Left lung (tissue), 4 donors: ENCODE measurements at regions not wholly inside any gene's neighbourhood (a gene's known extent, or its start where the extent isn't known, plus 50 kb on each side); places are given as distances from the start of the nearest gene placed in this dataset.

Experiments
- ATAC-seq: fragments of 200-7000 bp; cut with Tn5 transposase; one replicate; pipeline ENCODE4 v1.9.1; 2020; ENCODE audit warnings: moderate library complexity
- DNase-seq, 4 donors: peaks; one replicate each; pipeline ENCODE4 v3.0.0-alpha.2; 2013 to 2020
- H3K27ac ChIP-seq, 2 donors: fragments of 200-600 bp; sonication (generic) in 1 of 2; one replicate each; pipeline versions ENCODE4 v1.5.0 to v1.8.0; 2020 to 2021
- H3K27me3 ChIP-seq, 2 donors: fragments of 200-600 bp; sonication (generic) in 1 of 2; one replicate each; pipeline versions ENCODE4 v1.5.0 to v1.8.0; 2020 to 2021
- H3K36me3 ChIP-seq, 2 donors: fragments of 200-600 bp; sonication (generic) in 1 of 2; one replicate each; pipeline versions ENCODE4 v1.5.0 to v1.8.0; 2020 to 2021
- H3K4me1 ChIP-seq, 2 donors: fragments of 200-600 bp; one replicate each; pipeline ENCODE4 v1.8.0; 2021
- H3K4me3 ChIP-seq, 2 donors: fragments of 200-600 bp; sonication (generic) in 1 of 2; one replicate each; pipeline versions ENCODE4 v1.5.0 to v1.8.0; 2020 to 2021; ENCODE audit warnings: mild to moderate bottlenecking in 1 of 2
- H3K9me3 ChIP-seq, 2 donors: fragments of 200-600 bp; sonication (generic) in 1 of 2; one replicate each; pipeline versions ENCODE4 v1.5.0 to v1.8.0; 2020 to 2021
- intact Hi-C, 2 donors: fragments of 100-400 bp; cut with DNase I; formaldehyde crosslinking; loops; one replicate each; pipeline versions ENCODE4 v1.11.2 to v1.14.2; 2022
- TF ChIP-seq, protein P1 (sequence below), 2 donors: fragments of 200-600 bp; sonication (generic) in 1 of 2; IDR thresholded peaks; one replicate each; pipeline versions ENCODE4 v1.5.0 to v1.8.0; 2021; ENCODE audit warnings: antibody characterized with exemption in 2 of 2
- donor health status: DM: no; HTN: yes; CAD: no.
- donor health status: DM: no; HTN: no; CAD: no.

DNA sequence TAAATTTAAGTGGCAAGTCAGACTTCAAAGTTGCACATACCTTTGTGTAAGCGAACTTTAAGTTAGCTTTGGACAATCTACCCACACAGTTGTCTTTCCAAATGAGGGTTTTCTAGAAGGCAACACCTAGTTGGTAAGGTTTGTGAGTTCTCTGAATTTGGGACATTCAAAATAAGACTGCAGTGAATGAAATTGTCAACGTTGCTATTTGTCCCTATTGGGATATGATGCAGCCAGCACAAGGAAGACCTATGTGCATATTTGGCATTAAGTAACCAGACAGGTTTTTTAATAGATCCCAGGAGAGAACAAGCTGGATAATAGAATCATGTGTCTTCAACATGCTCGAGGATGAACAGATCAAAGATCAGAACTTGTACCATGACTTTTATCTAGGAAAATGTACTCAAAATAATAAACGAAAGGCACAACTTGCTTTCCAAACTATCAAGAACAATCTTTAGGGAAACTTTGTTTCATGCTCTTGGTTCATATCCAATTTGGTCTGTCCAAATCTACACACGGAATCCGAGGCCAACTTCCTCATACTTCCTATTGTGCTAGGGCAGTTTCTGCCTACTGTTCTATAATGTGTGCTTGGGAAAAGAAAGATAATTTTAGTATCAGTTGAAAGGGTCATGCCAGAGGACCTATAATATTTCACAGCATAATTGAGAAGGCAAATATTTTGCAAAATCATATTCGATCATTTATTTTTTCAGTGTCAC is 284.2 kb upstream of the SOX5 start:
- ATAC-seq = no peak

GRCh38 chr12:24232531-24232930 is 283.1 kb upstream of the SOX5 start:
- TF ChIP-seq, protein P1, sequence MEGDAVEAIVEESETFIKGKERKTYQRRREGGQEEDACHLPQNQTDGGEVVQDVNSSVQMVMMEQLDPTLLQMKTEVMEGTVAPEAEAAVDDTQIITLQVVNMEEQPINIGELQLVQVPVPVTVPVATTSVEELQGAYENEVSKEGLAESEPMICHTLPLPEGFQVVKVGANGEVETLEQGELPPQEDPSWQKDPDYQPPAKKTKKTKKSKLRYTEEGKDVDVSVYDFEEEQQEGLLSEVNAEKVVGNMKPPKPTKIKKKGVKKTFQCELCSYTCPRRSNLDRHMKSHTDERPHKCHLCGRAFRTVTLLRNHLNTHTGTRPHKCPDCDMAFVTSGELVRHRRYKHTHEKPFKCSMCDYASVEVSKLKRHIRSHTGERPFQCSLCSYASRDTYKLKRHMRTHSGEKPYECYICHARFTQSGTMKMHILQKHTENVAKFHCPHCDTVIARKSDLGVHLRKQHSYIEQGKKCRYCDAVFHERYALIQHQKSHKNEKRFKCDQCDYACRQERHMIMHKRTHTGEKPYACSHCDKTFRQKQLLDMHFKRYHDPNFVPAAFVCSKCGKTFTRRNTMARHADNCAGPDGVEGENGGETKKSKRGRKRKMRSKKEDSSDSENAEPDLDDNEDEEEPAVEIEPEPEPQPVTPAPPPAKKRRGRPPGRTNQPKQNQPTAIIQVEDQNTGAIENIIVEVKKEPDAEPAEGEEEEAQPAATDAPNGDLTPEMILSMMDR (IDR thresholded peaks at IDR 0.05) = no peak
- peaks cover 0 to under 1% of the 10 kb centered on the region in 2 donors for H3K4me1 ChIP-seq
- intact Hi-C loops = no loop called here
- H3K27ac ChIP-seq = no peak overlapping the region
- no peaks in the 10 kb centered on the region for H3K36me3 ChIP-seq
- no peak for ATAC-seq
- no peaks in the 10 kb centered on the region for H3K9me3 ChIP-seq
- DNase-seq = no peak
- H3K4me3 ChIP-seq = no peak overlapping the region
- H3K27me3 ChIP-seq = no peaks in the 10 kb centered on the region

More for the DNA sequence above, 284.2 kb upstream of the SOX5 start:
- Histone ChIP-seq H3K4me1 (no peaks in the 10 kb centered on the region), H3K27me3 (no peaks in the 10 kb centered on the region), H3K36me3 (no peaks in the 10 kb centered on the region), H3K4me3 (no peak overlapping the region), H3K27ac (no peak overlapping the region), H3K9me3 (no peaks in the 10 kb centered on the region)
- TF ChIP-seq, protein P1 (IDR thresholded peaks at IDR 0.05) = no peak
- no peak for DNase-seq
- intact Hi-C loops = no loop called here

DNA sequence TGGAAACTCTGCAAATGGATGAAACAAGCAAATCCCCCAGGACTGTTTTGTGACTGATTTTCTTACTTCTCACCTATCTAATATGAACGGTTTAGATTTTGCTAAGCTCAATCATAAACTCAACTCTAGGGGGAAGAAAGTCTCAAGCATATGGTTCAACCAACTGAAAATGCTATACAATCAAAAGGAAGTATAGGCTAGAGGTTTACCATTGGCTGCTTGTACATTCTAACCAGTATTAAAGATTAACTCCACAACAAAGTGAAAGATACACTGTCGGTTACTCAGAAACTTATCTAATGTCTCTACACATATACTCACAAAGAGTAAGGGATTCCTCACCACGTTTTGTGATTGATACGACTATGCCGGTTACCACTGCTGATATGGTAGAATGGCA is 281.8 kb upstream of the SOX5 start:
- no peaks in the 10 kb centered on the region for H3K36me3 ChIP-seq
- H3K9me3 ChIP-seq = no peaks in the 10 kb centered on the region
- no peak overlapping the region for H3K4me3 ChIP-seq
- H3K27ac ChIP-seq = no peak overlapping the region
- ATAC-seq (no peak), DNase-seq (no peak)
- peaks cover 9 to 10% of the 10 kb centered on the region in 2 donors for H3K4me1 ChIP-seq
- no peaks in the 10 kb centered on the region for H3K27me3 ChIP-seq
- intact Hi-C loops = no loop called here
- TF ChIP-seq, protein P1 (IDR thresholded peaks at IDR 0.05) = no peak

DNA sequence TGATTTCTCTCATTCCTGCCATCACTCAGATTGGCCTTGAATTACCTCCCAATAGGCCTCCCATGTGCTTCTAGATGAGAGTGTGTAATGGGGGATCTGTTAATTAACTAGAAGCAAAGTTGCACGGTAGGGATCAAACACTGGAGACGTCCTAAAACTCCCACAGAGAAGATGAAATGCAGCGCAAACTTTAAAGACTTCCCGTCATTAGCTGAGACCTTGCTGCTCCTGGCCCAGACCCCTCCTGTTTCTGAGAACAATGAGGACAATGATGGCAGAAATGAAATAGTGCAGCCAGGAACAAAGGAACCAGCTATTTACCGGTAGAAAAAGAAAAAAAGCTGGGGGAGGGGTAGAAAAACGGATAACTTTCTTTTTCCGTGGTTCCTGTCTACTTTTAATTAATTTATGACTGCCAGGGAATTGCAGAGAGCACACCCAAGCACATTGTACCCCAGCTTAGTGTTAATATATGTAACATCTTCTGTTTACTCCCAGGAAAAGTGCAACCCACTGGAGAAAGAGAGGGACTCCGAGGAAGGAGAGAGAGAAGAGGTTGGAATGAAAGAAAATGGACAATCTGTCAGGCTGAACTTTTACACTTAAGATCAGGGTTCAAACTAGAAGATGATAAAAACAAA is 280.7 kb upstream of the SOX5 start:
- no peak overlapping the region for H3K27ac ChIP-seq
- DNase-seq (no peak), ATAC-seq (no peak)
- H3K36me3 ChIP-seq = no peaks in the 10 kb centered on the region
- no peaks in the 10 kb centered on the region for H3K9me3 ChIP-seq
- no peaks in the 10 kb centered on the region for H3K27me3 ChIP-seq
- H3K4me3 ChIP-seq = no peak overlapping the region
- TF ChIP-seq, protein P1 (IDR thresholded peaks at IDR 0.05) = no peak
- intact Hi-C loops = no loop called here
- H3K4me1 ChIP-seq = peaks cover 9 to 10% of the 10 kb centered on the region in 2 donors

GRCh38 chr12:24229031-24229700 is 279.7 kb upstream of the SOX5 start:
- intact Hi-C loops = no loop called here
- peak in 2 of 4 donors; percentile 10 to 74 for DNase-seq
- TF ChIP-seq, protein P1 (IDR thresholded peaks at IDR 0.05) = no peak
- H3K27ac ChIP-seq = no peak overlapping the region
- H3K9me3 ChIP-seq = no peaks in the 10 kb centered on the region
- H3K4me1 ChIP-seq = peaks cover 9 to 10% of the 10 kb centered on the region in 2 donors
- no peaks in the 10 kb centered on the region for H3K36me3 ChIP-seq
- H3K4me3 ChIP-seq = no peak overlapping the region
- no peaks in the 10 kb centered on the region for H3K27me3 ChIP-seq
- no peak for ATAC-seq
